Central memory CD4-positive, alpha-beta T cell (primary cell): ENCODE measurements at regions not wholly inside any gene's neighbourhood (a gene's known extent, or its start where the extent isn't known, plus 50 kb on each side); places are given as distances from the start of the nearest gene placed in this dataset.

ENCODE experiments used
- DNase-seq: peaks from one replicate; pipeline ENCODE4 v3.0.0; 2022

- no peak for DNase-seq
Observed at GRCh38 chr20:17856837-17857605, 111.6 kb downstream of the SNX5 start.

- DNase-seq, result no peak
Observed at GRCh38 chr20:17856024-17856564, 112.5 kb downstream of the SNX5 start.

DNA sequence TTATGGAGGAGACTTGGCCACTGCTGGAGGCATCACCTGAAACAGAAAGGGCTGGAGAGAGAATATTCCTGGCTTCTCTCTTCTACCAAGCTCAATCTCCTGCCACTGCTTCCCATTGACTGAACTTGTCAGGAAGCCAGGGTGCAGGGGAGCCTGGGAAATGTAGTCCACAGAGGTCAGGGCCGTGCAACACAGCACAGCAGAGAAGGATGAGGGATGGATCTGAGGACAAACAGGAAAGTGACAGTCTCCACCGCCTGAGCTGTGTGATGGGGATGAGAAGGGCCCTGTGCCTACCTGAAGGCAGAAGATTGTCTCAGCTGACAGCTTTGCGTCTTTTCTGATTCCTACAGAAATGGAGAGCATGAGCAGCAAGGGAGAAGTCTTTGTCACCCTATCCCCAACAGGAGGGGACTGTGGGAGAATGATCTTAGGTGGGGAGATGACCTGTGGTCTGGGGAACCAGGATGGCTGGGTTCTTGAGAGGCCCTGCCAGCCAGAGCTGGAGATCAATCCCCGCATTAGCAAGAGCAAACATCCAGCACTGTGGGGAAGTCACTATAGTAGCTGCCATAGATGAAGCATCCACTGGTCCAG is 114.2 kb downstream of the SNX5 start:
- no peak for DNase-seq

DNA sequence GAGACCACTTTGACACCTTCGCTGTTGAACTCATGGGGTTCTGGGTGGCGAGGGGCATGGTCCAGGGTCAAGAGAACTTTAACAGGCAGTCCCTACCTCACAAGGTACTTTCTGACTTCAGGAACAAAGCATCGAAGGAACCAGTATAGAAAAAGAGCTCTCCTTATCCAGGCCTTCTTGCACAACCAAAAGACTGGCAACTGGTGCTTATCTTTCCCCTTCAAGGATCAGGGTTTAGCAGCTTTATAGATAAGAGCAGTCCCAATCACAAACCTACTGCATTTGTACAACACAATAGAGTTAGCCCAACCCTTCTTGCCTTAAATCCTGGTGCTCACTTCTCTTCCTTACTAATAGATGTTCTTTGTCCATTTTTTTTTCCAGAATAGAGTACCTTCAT is 116.3 kb downstream of the SNX5 start:
- no peak for DNase-seq

- no peak for DNase-seq
Observed at GRCh38 chr20:17850684-17851026, 117.9 kb downstream of the SNX5 start.

DNA sequence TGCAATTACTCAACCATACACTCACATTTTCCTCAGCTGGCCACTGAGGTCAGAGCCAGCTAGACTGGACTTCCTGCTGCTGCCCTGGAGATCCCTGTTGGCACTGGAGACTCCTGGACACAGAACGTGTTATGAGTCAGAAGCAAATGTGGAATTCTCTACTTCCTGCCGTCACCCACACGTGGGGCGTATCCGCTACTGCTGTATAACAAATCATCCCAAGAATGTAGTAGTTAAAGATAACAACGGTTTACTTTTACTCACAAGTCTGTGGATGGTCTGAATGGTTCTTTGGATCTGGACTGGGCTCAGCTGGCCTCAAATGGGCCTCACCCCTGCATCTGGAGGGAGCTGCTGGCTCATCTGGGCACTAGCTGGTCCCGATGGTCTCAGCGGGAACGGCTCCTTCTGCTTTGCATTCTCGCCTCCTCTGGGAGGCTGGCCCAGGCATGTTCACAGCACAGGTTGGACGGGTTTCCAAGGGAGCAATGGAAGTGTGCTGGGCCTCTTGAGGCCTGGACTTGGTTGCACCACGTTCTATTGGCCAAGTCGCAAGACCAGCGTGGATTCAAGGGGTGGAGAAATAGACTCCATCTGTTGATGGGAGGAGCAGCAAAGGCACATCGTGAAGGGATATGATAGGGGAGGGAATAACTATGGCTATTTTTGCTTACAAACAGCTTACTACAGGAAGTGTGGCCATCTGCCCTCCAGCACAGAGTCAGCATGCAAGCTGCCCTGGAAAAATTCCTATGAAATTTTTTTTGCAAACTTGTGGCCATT is 118.5 kb downstream of the SNX5 start:
- DNase-seq, result no peak

DNA sequence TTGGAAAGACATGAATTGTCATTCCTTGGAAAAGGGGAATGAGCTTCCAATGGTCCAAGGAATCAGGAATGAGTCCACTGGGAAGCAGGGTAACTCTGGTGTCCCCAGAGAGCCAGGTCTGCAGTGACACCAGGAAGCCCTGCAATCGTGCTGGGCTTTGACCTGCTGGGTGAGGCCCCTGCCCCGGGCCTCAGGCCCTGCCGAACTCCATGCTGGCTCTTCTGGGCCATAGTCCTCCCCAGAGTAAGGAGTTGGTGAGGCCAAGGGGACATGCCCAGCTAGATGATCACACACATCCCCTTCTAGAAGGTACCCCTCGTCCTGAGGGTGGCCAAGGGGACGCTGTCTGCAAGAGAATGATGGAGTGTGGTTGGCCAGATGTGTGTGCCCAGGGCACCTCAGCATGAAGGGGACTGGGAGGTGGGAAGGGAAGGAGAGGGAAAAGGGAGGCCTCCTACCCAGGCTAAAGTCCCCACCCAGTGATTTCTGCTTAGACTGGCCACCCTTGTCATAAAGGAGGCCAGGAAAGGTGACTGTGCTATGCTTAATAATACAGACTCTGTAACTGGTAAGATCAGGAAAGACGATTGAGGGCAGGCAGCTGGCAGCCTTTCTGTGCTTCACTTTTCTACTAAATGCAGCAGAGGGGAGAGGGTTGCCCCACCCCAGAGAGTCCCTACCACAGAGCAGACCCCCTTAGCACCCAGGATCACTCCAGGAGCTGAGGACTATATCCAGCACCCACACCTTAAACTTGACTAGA is 119.3 kb downstream of the SNX5 start:
- DNase-seq, result no peak

GRCh38 chr20:17848249-17849048 is 120.1 kb downstream of the SNX5 start:
- DNase-seq, result no peak

DNA sequence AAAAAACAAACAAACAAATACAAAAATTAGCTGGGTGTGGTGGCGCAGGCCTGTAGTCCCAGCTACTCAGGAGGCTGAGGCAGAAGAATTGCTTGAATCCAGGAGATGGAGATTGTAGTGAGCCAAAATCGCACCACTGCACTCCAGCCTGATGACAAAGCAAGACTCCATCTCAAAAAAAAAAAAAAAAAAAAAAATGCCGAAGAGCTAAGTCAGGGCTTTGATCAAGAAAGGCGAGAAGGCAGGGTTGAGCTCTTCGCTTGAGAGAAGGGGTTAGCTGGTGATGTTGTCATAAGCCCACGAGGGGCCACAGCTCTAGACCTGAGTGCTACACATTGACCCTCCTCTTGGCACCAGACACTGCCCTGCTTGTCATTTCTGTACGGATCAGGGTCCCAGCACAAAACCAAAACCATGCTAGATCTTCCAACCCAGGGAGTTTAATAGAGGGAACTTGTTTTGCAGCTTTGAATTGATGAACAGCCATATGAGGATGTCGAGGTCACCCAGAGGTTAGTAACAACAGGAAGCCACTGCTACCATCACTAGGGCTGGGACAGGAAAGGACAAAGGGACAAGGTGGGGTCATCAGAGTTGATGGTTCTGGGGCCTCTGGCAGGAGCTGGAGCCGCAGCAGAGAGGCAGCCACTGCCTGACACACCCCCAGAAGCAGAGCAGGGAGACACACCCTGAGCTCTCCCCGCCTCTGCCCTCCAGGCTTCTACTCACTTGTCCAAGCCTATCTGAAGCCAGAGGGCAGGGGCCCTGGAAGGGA is 122.7 kb downstream of the SNX5 start:
- DNase-seq, result no peak

GRCh38 chr20:17844549-17845298 is 123.9 kb downstream of the SNX5 start:
- no peak for DNase-seq

DNA sequence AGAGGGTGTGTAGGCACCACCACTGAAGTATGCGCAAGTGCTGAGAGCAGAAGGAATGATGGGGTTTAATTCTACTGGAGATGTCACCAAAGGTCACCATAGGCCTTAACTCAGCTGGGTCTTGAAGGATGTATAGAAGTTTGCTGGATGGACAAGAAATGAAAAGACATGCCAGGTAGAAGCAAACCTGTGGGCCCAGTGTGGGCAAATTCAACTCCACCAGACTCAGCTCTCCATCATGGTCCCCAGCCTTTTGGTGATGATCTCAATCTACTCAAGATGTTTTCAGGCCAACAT is 124.5 kb downstream of the SNX5 start:
- no peak for DNase-seq

GRCh38 chr20:17843246-17844132 is 125.1 kb downstream of the SNX5 start:
- peak; percentile 12 for DNase-seq

- DNase-seq, result no peak
Observed at GRCh38 chr20:17841751-17842215, 126.8 kb downstream of the SNX5 start.

DNA sequence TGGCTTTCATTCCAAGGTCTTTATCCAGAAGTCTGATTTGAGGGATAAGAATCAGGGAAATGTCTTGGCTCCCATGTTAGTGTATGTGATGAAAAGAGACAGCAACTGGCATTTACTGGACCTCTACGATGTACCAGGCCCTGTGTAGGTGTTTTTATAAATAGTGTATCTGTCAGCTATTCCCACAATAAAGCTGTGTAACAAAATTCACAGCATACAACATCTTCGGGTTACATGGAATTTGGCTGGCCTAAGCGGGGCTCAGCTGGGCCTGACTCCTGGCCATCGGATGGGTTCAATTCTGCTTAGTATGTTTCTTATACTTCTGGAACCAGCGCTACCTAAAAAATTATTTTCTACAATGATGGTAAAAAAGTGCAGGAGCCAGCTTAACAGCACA is 128.2 kb downstream of the SNX5 start:
- DNase-seq, result no peak

- no peak for DNase-seq
Observed at GRCh38 chr20:17838921-17839320, 129.7 kb downstream of the SNX5 start.

- no peak for DNase-seq
Observed at GRCh38 chr20:17837179-17837578, 131.4 kb downstream of the SNX5 start.

GRCh38 chr20:17836303-17836861 is 132.2 kb downstream of the SNX5 start:
- DNase-seq, result no peak

DNA sequence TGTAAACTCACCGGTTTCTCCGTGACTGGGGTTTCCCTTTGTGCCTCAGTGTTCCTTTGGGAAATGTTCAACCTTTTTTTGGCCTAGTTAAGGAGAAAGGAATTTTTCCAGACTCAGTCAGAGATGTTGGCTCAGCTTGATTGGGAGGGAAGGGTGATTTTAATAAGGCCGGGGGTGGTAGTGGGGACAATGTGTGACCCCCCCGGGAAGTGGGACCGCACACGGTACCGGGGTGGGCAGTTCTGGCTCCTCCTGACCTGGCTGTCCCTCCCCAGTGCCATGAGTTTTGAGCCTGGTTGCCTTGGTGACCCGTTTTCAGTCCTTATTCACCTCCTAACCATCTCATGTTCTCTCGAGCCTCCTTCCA is 132.7 kb downstream of the SNX5 start:
- no peak for DNase-seq

DNA sequence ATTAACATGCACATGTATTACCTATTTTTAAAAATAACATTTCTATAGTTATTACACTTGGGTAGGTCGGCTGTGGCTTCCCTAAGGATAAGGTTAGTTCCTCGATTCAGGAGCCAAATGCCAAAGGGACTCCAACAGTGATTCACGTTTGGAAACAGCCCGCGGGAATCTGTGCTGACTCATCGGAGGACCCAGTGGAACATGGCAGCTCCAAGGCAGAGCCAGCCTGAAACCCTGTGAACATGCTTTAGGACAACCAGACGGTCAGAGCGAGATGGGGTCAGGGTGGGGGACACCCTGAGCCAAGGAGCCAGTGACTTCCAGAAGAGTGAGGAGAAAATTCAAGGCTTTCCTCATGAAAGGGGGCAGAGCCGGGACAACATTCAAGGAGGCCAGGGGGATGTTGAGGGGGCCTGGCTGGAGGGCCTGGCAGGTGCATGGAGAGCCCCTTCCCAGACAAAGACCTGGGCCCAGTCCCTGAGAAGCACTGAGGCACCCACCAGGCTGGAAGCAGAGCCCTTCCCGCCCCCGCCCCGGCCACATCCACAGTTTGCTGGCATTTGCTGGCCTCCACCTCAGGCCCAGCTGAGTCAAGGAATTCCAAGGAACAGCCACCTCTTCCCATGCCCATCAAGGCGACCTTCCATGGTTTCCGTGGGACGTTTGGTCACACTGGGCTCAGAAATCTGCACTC is 133.2 kb downstream of the SNX5 start:
- no peak for DNase-seq
